HEK293T (cell line): ENCODE measurements at regions not wholly inside any gene's neighbourhood (a gene's known extent, or its start where the extent isn't known, plus 50 kb on each side); places are given as distances from the start of the nearest gene placed in this dataset.

Source experiments
- CTCF ChIA-PET: fragments of 350-600 bp; formaldehyde crosslinking; extraction: SDS; loops from one replicate; lab custom pipeline; 2021; ENCODE audit warnings: antibody characterized with exemption, inconsistent platforms; lab: Yijun Ruan, JAX
- POLR2A ChIA-PET: fragments of 350-600 bp; formaldehyde crosslinking; extraction: SDS; loops from one replicate; lab custom pipeline; 2020; ENCODE audit warnings: antibody characterized with exemption, inconsistent platforms; lab: Yijun Ruan, JAX
- DNase-seq: peaks from one replicate; pipeline ENCODE4 v3.0.0; 2012; ENCODE audit warnings: mixed read lengths; ENCODE audit errors: extremely low spot score
- ARNT ChIP-seq: fragments of 450-650 bp; IDR thresholded peaks from 2 replicates; pipeline ENCODE4 v1.6.1; 2017; ENCODE audit warnings: mild to moderate bottlenecking
- BHLHE40 ChIP-seq: fragments of 450-650 bp; IDR thresholded peaks from 2 replicates; pipeline ENCODE4 v1.6.1; 2016; ENCODE audit warnings: mild to moderate bottlenecking, moderate library complexity, borderline replicate concordance
- CTBP1 ChIP-seq: fragments of 450-650 bp; IDR thresholded peaks from 2 replicates; pipeline ENCODE4 v1.6.1; 2016; ENCODE audit warnings: borderline replicate concordance
- ELF4 ChIP-seq: fragments of 450-650 bp; IDR thresholded peaks from 2 replicates; pipeline ENCODE4 v1.6.1; 2017; ENCODE audit warnings: antibody characterized with exemption
- FOXA1 ChIP-seq: fragments of 450-650 bp; IDR thresholded peaks from 2 replicates; pipeline ENCODE4 v1.6.1; 2016; ENCODE audit warnings: mild to moderate bottlenecking
- FOXK2 ChIP-seq: fragments of 450-650 bp; IDR thresholded peaks from 2 replicates; pipeline ENCODE4 v1.6.1; 2016; ENCODE audit warnings: mild to moderate bottlenecking
- FOXM1 ChIP-seq: fragments of 450-650 bp; IDR thresholded peaks from 2 replicates; pipeline ENCODE4 v1.6.1; 2017; ENCODE audit warnings: mild to moderate bottlenecking, borderline replicate concordance
- HDGF ChIP-seq: fragments of 450-650 bp; IDR thresholded peaks from 2 replicates; pipeline ENCODE4 v1.6.1; 2017; ENCODE audit warnings: antibody characterized with exemption, borderline replicate concordance
- L3MBTL2 ChIP-seq: fragments of 450-650 bp; conservative IDR thresholded peaks from 2 replicates; pipeline ENCODE4 v1.6.1; 2016; ENCODE audit warnings: mild to moderate bottlenecking
- LEF1 ChIP-seq: fragments of 450-650 bp; IDR thresholded peaks from 2 replicates; pipeline ENCODE4 v1.6.1; 2017; ENCODE audit warnings: mild to moderate bottlenecking, borderline replicate concordance
- NFRKB ChIP-seq: fragments of 450-650 bp; IDR thresholded peaks from 2 replicates; pipeline ENCODE4 v1.6.1; 2016; ENCODE audit warnings: mild to moderate bottlenecking, moderate library complexity
- SP1 ChIP-seq: fragments of 450-650 bp; IDR thresholded peaks from 2 replicates; pipeline ENCODE4 v1.6.1; 2017
- SUZ12 ChIP-seq: fragments of 450-650 bp; IDR thresholded peaks from 2 replicates; pipeline ENCODE4 v1.6.1; 2016; ENCODE audit warnings: mild to moderate bottlenecking
- TARDBP ChIP-seq: fragments of 450-650 bp; IDR thresholded peaks from 2 replicates; pipeline ENCODE4 v1.6.1; 2016
- ZNF384 ChIP-seq: fragments of 450-650 bp; IDR thresholded peaks from 2 replicates; pipeline ENCODE4 v1.6.1; 2016
- TF ChIP-seq, protein P1 (sequence below): fragments of 450-650 bp; IDR thresholded peaks from 2 replicates; pipeline ENCODE4 v1.6.1; 2016

DNA sequence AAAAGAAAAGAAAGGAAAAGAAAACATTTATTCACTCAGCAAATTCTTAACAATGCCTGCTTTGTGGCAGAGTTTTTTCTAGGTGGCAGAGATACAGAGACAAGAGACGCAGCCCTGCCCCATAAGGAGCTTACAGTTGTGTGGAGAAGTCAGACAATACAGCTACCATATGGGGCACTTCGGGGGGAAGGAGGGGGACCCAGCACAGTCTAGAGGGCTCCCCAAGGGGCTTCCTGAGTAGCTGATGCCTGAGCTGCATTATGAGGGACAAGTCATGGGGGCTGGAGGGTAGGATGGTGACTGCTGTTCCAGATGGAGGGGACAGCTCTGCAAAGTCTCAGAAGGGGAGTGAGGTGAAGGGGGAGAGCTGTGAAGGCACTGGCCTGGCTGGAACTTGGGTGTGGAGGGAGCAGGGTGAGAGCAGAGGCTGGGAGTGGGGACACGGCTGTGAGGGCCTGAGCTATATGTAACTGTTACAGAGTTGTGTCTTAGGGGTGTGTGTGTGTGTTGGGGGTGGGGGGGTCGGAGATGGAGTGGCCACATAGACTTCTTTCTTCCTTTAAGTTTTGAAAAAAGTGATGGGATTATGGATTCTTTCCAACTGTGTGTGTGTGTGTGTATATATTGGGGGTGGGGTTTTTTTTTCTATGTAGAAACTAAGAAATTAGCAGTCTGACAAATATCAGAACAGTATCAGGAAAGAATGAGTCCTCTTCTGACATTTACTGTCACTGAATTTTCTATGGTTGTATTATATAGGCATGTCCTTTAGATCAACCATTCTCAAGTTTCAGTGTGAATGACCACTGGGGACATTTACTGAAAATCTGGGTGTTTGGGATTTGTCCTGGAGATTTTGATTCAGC lies 66.0 kb upstream of the HAAO start:
- TF ChIP-seq SP1 (no peak), FOXM1 (no peak), SUZ12 (no peak), FOXA1 (no peak), ELF4 (no peak)
- CTCF ChIA-PET, result interaction anchor here (0.8 to 1.5 kb wide), 4 partner anchors 47 to 391 kb away, joined by 3 to 4 read pairs (median 3); no protein-coding TSS in a partner anchor
- POLR2A ChIA-PET, result no interaction called here
- no peak for DNase-seq

DNA sequence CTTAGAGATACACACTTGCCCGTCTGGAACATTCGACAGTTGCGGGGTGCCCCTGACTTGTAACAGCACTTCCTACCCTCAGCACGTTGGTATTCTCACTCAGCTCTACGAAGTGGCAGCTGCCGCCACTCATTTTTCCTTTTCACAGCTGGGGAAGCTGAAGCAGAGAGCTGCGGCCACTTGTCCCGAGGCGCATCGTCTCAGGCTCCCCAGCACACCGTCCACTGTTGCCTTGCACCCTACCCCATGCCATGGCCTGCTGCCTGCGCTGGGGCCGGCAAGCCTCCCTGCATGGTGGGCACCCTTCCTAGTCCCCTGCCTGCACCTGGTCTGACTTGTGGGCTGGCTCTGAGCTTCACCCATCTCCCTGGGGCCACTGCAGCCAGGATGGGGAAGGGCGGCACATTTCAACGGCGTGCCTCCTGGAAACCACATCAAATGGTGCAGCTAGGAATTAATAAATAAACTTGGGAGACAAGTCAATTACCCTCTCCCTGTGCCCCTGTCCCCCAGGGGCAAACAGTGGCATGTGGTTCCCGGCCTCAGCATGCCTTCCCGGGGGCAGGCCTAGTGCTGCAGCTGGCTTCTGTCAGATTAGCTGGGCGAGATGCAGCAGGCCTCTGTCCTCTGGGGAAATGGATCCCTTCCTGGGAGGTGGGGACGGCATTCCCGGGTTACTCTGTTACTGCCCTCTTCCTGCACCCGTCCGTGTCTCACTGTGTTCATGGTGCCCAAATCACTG lies 64.7 kb upstream of the HAAO start:
- no peak for TF ChIP-seq ZNF384
- TF ChIP-seq NFRKB, result no peak
- ChIA-PET CTCF (interaction anchor here (0.6 kb wide), 2 partner anchors 381 to 595 kb away, joined by 3 to 5 read pairs; no protein-coding TSS in a partner anchor), POLR2A (interaction anchor here (1.6 kb wide), 1 partner anchor 46 kb away, joined by 4 read pairs; no protein-coding TSS in a partner anchor)
- no peak for DNase-seq

DNA sequence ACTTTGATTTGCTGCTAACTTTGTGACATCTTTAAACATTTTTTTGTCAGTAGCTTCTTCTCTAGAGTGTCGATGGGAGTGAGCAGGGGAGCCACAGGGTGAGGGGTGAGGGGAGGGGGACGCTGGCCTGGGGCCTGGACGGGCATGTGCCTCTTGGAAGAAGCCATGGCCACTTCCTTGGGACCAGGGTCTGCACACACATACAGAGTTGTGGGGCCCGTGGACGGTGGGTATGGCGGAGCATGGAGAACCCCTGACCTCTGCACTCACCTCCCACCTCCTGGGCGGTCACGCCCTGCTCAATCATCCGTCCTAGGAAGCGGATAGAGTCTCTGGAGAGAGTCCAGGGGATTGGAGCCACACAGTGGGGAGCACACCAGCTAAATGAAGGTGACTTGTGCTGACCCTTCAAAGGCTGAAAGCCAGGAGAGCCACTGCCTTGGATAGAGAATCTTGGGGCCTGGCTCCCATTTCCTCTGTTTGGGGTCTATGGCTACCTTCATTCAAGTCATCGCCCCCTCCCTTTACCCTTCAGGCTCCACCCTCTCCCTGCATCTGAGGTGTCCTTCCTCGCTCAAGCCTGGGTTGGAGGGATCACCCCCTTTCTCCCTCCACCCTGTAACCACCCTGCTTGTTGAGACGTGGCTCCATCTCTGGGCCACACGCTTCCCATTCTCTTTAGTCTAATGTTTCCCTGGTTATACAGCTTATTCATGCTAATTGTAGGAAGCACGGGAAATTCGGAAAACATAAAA lies 63.9 kb upstream of the HAAO start:
- CTCF ChIA-PET, result no interaction called here
- POLR2A ChIA-PET, result interaction anchor here (1.6 kb wide), 1 partner anchor 46 kb away, joined by 4 read pairs; no protein-coding TSS in a partner anchor
- DNase-seq, result no peak
- TF ChIP-seq ZNF384 (no peak), LEF1 (no peak), TARDBP (no peak), HDGF (no peak), NFRKB (no peak), ARNT (no peak), SP1 (no peak), ELF4 (no peak), FOXK2 (no peak), SUZ12 (no peak), FOXA1 (no peak), BHLHE40 (no peak), L3MBTL2 (no peak), CTBP1 (no peak), FOXM1 (no peak)
- TF ChIP-seq, protein P1, sequence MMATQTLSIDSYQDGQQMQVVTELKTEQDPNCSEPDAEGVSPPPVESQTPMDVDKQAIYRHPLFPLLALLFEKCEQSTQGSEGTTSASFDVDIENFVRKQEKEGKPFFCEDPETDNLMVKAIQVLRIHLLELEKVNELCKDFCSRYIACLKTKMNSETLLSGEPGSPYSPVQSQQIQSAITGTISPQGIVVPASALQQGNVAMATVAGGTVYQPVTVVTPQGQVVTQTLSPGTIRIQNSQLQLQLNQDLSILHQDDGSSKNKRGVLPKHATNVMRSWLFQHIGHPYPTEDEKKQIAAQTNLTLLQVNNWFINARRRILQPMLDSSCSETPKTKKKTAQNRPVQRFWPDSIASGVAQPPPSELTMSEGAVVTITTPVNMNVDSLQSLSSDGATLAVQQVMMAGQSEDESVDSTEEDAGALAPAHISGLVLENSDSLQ, result no peak

DNA sequence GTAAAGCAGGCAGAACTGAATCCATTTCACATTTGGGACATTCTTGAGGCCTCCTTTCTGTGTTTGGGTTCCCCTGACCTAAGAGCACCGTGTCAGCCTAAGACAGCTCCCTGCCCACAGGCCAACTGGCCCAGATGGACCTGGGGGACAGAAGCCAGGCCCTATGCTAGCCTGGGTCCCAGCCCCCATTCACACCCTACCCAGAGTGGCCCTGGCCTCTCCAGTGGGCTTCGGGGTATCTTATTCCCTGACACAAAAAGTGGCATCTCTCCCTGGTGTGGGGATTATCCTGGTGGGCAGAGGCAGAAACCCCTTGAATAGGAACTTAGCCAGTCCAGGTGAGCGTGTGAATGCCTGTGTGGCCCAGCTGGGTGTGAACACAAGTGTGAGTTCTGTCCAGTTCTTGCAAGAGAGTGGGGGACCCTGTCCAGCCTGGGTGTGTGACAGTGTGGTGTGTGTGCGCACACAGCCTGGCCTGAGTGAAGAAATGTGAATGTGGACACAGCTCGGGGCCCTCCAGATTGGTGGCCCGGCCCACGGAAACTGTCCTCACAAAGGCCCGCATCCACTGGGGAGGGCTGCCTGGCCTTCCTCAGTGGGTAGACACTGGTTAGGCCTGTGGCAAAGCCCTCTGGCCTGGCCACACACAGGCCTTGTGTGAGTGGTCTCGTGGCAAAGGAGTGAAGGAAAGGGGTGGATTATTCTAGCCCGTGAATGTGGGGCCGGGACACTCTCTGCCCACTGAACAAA lies 63.0 kb upstream of the HAAO start:
- ChIA-PET POLR2A (interaction anchor here (0.9 to 1.6 kb wide), 2 partner anchors 45 to 46 kb away, joined by 3 to 4 read pairs; no protein-coding TSS in a partner anchor), CTCF (no interaction called here)
- DNase-seq, result no peak
- TF ChIP-seq SUZ12 (no peak), SP1 (no peak), FOXK2 (no peak), ZNF384 (no peak), FOXM1 (no peak), L3MBTL2 (no peak), ELF4 (no peak), FOXA1 (no peak), NFRKB (no peak), CTBP1 (no peak), ARNT (no peak), TARDBP (no peak), BHLHE40 (no peak), HDGF (no peak), LEF1 (no peak)
- TF ChIP-seq, protein P1, result no peak

DNA sequence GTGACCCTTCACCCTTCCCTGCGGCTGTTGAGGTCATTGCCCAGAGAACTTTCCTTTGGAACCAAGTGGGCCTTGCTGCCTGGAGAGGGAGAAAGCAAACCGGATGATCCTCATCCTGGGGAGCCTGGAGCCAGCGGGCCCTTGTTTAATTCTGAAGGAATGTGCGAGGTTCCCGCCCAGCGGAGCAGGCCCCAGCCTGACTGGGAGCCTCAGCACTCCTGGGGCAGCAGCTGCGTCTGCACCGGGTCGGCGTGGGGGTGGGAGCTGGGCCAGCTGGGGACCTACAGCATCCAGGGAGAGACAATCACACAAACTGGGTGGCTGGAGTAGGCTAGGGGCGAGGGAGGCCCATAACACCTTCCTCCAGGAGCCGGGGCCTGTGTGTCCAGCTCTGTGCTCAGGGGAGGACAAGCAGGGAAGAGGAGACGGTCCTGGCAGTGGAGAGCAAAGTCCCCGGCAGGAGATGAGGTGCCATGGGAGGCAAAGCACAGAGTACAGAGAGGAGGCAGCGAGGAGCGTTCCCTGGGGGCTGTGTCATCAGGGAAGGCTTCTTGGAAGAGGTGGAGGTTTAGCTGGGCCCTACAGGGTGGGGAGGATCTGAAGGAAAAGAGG lies 61.9 kb upstream of the HAAO start:
- DNase-seq, result no peak
- POLR2A ChIA-PET, result interaction anchor here (0.9 kb wide), 1 partner anchor 45 kb away, joined by 3 read pairs; no protein-coding TSS in a partner anchor
- CTCF ChIA-PET, result no interaction called here

More for the DNA sequence above, 61.9 kb upstream of the HAAO start:
- TF ChIP-seq ARNT, result no peak
- no peak for TF ChIP-seq HDGF
- TF ChIP-seq TARDBP, result no peak
- no peak for TF ChIP-seq ELF4
- TF ChIP-seq FOXA1, result no peak
- TF ChIP-seq BHLHE40, result no peak
- no peak for TF ChIP-seq NFRKB
- TF ChIP-seq FOXM1, result no peak
- no peak for TF ChIP-seq SUZ12
- TF ChIP-seq L3MBTL2, result no peak
- TF ChIP-seq, protein P1, result no peak
- no peak for TF ChIP-seq FOXK2
- TF ChIP-seq CTBP1, result no peak
- TF ChIP-seq ZNF384, result no peak
- TF ChIP-seq SP1, result no peak
- TF ChIP-seq LEF1, result no peak
